ENCODE measurements at regions not wholly inside any gene's neighbourhood (a gene's known extent, or its start where the extent isn't known, plus 50 kb on each side); places are given as distances from the start of the nearest gene placed in this dataset.

GRCh38 chr10:121292321-121292720 lies 305.9 kb downstream of the FGFR2 start:
- TF ChIP-seq, protein P1, sequence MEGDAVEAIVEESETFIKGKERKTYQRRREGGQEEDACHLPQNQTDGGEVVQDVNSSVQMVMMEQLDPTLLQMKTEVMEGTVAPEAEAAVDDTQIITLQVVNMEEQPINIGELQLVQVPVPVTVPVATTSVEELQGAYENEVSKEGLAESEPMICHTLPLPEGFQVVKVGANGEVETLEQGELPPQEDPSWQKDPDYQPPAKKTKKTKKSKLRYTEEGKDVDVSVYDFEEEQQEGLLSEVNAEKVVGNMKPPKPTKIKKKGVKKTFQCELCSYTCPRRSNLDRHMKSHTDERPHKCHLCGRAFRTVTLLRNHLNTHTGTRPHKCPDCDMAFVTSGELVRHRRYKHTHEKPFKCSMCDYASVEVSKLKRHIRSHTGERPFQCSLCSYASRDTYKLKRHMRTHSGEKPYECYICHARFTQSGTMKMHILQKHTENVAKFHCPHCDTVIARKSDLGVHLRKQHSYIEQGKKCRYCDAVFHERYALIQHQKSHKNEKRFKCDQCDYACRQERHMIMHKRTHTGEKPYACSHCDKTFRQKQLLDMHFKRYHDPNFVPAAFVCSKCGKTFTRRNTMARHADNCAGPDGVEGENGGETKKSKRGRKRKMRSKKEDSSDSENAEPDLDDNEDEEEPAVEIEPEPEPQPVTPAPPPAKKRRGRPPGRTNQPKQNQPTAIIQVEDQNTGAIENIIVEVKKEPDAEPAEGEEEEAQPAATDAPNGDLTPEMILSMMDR (IDR thresholded peaks at IDR 0.05 in 4 of 5, conservative IDR thresholded peaks at IDR 0.05 in 1 of 5): no peak
- TF ChIP-seq POLR2A (IDR thresholded peaks at IDR 0.05): no peak

Data from gastrocnemius medialis (tissue), 4 donors.